ENCODE measurements at regions not wholly inside any gene's neighbourhood (a gene's known extent, or its start where the extent isn't known, plus 50 kb on each side); places are given as distances from the start of the nearest gene placed in this dataset.

DNA sequence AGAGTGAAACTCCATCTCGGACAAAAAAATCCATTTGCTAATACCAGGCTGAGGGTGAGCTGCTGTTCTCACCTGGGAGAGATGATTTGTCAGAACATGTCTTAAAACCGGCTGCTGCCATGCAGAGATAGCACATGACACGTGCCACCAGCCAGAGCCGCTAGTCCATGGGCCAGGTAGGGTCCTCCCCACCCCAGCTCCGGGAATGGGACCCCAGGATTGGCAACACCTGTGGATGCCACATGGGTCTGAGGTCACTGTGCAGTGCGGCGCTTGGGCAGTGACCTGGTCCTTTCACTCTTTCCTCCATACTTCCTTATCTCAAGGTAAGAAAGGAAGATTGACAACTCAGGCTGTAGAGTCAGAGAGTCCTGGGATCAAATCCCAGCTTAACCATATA lies 393.3 kb upstream of the TNRC6C start:
- H3K27me3 ChIP-seq, result no peaks in the 10 kb centered on the region
- no peaks in the 10 kb centered on the region for H3K36me3 ChIP-seq
- no peak overlapping the region for H3K4me3 ChIP-seq
- H3K4me1 ChIP-seq, result no peaks in the 10 kb centered on the region
- DNase-seq (ENCODE audit: low spot score), result no peak
- H3K27ac ChIP-seq, result no peak overlapping the region
- TF ChIP-seq, protein P1, sequence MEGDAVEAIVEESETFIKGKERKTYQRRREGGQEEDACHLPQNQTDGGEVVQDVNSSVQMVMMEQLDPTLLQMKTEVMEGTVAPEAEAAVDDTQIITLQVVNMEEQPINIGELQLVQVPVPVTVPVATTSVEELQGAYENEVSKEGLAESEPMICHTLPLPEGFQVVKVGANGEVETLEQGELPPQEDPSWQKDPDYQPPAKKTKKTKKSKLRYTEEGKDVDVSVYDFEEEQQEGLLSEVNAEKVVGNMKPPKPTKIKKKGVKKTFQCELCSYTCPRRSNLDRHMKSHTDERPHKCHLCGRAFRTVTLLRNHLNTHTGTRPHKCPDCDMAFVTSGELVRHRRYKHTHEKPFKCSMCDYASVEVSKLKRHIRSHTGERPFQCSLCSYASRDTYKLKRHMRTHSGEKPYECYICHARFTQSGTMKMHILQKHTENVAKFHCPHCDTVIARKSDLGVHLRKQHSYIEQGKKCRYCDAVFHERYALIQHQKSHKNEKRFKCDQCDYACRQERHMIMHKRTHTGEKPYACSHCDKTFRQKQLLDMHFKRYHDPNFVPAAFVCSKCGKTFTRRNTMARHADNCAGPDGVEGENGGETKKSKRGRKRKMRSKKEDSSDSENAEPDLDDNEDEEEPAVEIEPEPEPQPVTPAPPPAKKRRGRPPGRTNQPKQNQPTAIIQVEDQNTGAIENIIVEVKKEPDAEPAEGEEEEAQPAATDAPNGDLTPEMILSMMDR (IDR thresholded peaks at IDR 0.05), result no peak
- no peaks in the 10 kb centered on the region for H3K9me3 ChIP-seq

DNA sequence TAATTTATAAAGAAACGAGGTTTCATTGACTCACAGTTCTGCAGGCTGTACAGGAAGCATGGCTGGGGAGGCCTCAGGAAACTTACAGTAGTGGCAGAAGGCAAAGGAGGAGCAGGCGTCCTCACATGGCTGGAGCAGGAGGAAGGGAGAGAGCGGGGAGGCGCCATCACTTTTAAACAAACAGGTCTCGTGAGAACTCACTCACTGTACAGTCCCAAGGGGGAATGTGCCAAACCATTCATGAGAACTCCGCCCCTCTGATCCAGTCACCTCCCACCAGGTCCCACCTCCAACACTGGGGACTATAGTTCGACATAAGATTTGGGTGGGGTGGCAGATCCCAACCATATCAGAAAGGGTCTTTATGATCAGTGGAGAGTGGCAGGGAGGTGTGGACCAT lies 392.4 kb upstream of the TNRC6C start:
- TF ChIP-seq, protein P1 (IDR thresholded peaks at IDR 0.05), result no peak
- H3K9me3 ChIP-seq, result no peaks in the 10 kb centered on the region
- no peak overlapping the region for H3K4me3 ChIP-seq
- H3K27me3 ChIP-seq, result no peaks in the 10 kb centered on the region
- no peaks in the 10 kb centered on the region for H3K36me3 ChIP-seq
- H3K27ac ChIP-seq, result no peak overlapping the region
- peaks cover 0 to 2% of the 10 kb centered on the region in 2 donors for H3K4me1 ChIP-seq
- DNase-seq (ENCODE audit: low spot score), result no peak

DNA sequence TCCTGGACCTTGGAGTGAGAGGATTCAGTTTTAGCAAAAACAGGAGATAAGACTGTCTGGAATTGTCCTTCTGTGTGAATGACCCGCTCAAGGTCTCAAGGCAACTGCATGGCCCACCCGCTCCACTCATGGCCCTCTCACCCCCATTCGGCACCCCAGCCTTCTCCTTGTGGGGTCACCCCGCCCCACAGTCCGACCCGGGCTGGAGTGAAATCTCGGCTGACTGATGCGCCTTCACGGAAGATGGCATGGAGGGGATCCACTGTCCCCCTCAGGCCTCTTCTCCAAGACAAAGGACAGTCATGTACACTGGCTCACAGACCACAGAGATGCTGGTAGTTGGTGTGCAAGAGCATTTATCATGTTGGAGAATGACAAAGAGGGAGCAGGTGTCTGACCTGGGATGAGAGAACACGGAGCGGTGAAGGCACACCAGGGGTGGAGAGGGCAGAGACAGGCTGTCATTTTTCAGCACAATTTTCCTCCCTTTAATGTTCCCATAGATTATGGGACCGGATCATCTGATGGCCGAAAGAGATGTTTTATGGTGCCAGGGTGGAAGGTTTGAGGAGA lies 391.9 kb upstream of the TNRC6C start:
- DNase-seq (ENCODE audit: low spot score), result no peak
- Histone ChIP-seq H3K4me3 (no peak overlapping the region), H3K36me3 (no peaks in the 10 kb centered on the region), H3K27ac (no peak overlapping the region), H3K27me3 (no peaks in the 10 kb centered on the region), H3K9me3 (no peaks in the 10 kb centered on the region), H3K4me1 (peaks cover 0 to 7% of the 10 kb centered on the region in 2 donors)
- TF ChIP-seq, protein P1 (IDR thresholded peaks at IDR 0.05), result no peak

DNA sequence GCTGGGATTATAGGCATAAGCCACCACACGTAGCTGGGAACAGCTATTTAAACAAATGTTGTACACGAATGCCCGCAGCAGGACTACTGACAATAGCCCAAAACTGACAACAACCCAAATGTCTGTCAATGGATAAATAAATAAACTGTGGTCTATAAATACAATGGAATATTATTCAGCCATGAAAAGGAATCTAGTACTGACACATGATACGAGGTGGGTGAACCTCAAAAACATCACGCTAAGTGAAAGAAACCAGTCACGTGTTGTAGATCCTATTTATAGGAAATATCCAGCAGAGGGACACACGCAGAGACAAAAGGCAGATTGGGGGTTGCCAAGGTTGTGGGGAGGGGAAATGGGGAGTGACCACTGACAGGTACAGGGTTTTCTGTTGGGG lies 390.0 kb upstream of the TNRC6C start:
- no peaks in the 10 kb centered on the region for H3K9me3 ChIP-seq
- H3K4me1 ChIP-seq, result peaks cover 0 to 15% of the 10 kb centered on the region in 2 donors
- H3K27me3 ChIP-seq, result no peaks in the 10 kb centered on the region
- H3K27ac ChIP-seq, result no peak overlapping the region
- no peaks in the 10 kb centered on the region for H3K36me3 ChIP-seq
- DNase-seq (ENCODE audit: low spot score), result no peak
- TF ChIP-seq, protein P1 (IDR thresholded peaks at IDR 0.05), result no peak
- H3K4me3 ChIP-seq, result no peak overlapping the region

DNA sequence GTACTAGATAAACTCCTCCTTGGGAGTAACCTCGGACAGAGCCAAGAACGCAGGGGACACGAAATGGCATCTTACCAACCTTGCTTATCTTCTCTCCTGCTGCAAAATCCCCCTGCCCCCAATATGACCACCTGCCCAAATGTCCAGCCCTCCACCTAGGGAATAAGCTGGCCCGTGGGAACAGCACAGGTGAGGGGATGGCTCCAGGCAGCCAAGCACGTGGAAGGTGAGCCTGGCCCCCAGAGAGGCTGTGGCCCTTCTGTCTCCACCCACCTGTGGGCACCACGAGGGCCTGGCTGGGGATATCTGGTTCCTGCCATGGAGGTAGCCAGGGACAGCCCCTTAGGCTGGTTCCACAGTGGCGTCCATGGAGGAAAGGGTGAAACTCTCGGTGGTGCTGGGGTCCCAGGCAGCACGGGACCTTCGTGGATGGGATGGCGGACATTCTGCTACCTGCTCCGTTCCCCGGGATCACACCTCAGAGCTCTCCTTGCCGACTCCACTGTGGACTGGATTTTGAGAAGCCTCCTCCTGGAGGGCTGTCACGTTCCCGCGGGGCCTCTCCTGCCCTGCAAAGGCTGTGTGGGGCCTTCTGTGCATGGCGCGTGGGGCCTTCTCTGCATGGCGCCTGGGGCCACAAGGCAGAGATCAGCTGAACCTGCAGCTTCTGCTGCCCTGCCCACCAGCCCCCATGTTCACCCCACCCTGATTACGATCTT lies 388.5 kb upstream of the TNRC6C start:
- no peak for DNase-seq (ENCODE audit: low spot score)
- peaks cover 0 to 15% of the 10 kb centered on the region in 2 donors for H3K4me1 ChIP-seq
- TF ChIP-seq, protein P1 (IDR thresholded peaks at IDR 0.05), result no peak
- H3K4me3 ChIP-seq, result no peak overlapping the region
- no peak overlapping the region for H3K27ac ChIP-seq
- H3K27me3 ChIP-seq, result no peaks in the 10 kb centered on the region
- H3K36me3 ChIP-seq, result no peaks in the 10 kb centered on the region
- H3K9me3 ChIP-seq, result no peaks in the 10 kb centered on the region

DNA sequence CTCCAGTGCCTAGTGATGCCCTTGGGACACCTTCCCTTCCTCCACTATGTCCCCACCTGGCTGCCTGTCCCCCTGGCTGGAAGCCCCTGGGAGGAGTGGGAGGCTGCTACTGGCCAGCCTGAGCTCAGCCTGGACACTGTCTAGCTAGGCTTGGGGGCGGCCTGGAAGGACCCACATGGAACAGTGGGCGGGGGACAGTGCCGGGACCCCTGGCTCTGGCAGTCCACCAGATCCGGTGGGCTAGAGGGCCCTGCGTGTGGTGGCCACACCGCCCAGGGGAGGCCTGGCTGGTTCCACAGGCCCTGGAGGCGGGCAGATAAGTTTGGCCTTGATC lies 388.0 kb upstream of the TNRC6C start:
- Histone ChIP-seq H3K4me3 (no peak overlapping the region), H3K4me1 (peaks cover 0 to 15% of the 10 kb centered on the region in 2 donors), H3K36me3 (no peaks in the 10 kb centered on the region), H3K27me3 (no peaks in the 10 kb centered on the region), H3K9me3 (no peaks in the 10 kb centered on the region), H3K27ac (no peak overlapping the region)
- TF ChIP-seq, protein P1 (IDR thresholded peaks at IDR 0.05), result no peak
- DNase-seq (ENCODE audit: low spot score), result no peak

All from right atrium auricular region (tissue), 2 donors.